Activated CD4-positive, alpha-beta memory T cell treated with anti-CD3 and anti-CD28 coated beads for 36 hours (primary cell): ENCODE measurements at regions not wholly inside any gene's neighbourhood (a gene's known extent, or its start where the extent isn't known, plus 50 kb on each side); places are given as distances from the start of the nearest gene placed in this dataset.

Source experiments
- CTCF ChIA-PET: fragments of 350-600 bp; sonication (Branson Sonifier 250); formaldehyde crosslinking; loops from one replicate; lab custom pipeline; 2021; ENCODE audit warnings: antibody characterized with exemption, inconsistent platforms; lab: Charles Lee
- POLR2A ChIA-PET: fragments of 350-600 bp; sonication (Branson Sonifier 250); formaldehyde crosslinking; loops from one replicate; lab custom pipeline; 2021; ENCODE audit warnings: antibody characterized with exemption; lab: Charles Lee
- DNase-seq: peaks from one replicate; pipeline ENCODE4 v3.0.0-alpha.2; 2020
- H3K27ac Mint-ChIP-seq: one replicate; pipeline ENCODE4 v1.8.0; 2021; ENCODE audit warnings: mixed read lengths
- H3K27me3 Mint-ChIP-seq: one replicate; pipeline ENCODE4 v1.8.0; 2021; ENCODE audit warnings: mixed read lengths
- H3K36me3 Mint-ChIP-seq: one replicate; pipeline ENCODE4 v1.8.0; 2021; ENCODE audit warnings: mixed read lengths
- H3K4me1 Mint-ChIP-seq: one replicate; pipeline ENCODE4 v1.8.0; 2021; ENCODE audit warnings: low read depth, mixed read lengths
- H3K4me3 Mint-ChIP-seq: one replicate; pipeline ENCODE4 v1.8.0; 2021; ENCODE audit warnings: mild to moderate bottlenecking, mixed read lengths
- H3K9me3 Mint-ChIP-seq: one replicate; pipeline ENCODE4 v1.8.0; 2021; ENCODE audit warnings: mixed read lengths
- intact Hi-C: fragments of 100-400 bp; cut with micrococcal nuclease; formaldehyde crosslinking; loops from one replicate; pipeline ENCODE4 v1.15.1; 2023

DNA sequence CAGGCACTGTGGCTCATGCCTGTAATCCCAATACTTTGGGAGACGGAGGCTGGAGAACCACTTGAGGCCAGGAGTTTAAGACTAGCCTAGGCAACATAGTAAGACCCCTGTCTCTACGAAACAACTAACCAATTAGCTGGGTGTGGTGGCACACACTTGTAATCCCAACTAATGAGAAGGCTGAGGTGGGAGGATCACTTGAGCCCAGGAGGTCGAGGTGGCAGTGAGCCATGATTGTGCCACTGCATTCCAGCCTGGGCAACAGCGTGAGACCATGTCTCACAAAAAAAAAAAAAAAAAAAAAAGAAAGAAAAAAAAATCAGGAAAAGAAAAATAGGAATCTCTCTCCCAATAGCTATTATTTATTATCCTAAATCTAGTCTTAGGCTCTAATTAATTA is 56.8 kb upstream of the UBAC2 start:
- ChIA-PET CTCF (no interaction called here), POLR2A (no interaction called here)
- Mint-ChIP-seq H3K4me1 (no peaks in the 10 kb centered on the region), H3K27ac (no peak overlapping the region), H3K27me3 (peaks cover 1% of the 10 kb centered on the region), H3K4me3 (no peak overlapping the region), H3K9me3 (no peaks in the 10 kb centered on the region), H3K36me3 (no peaks in the 10 kb centered on the region)
- intact Hi-C loops, result no loop called here
- DNase-seq, result no peak

DNA sequence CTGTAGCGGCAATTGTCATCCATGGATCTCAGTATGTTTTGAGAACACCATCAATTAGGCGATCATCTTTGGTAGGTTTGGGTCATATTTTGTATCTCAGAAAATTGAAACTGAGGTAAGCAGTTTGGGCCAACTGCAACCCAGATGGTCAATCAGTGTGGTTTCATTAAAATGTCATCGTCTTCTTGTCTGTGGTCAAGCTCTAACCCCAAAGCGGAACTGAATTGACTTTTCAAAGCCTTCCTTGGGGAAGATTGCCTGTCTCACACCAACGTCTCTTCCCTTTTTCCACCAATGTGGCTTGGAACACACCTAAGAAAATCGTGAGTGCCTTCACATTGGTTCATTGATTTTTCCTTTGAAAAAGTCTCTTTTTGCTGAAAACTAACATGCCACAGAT is 56.3 kb upstream of the UBAC2 start:
- H3K36me3 Mint-ChIP-seq, result no peaks in the 10 kb centered on the region
- CTCF ChIA-PET, result no interaction called here

DNA sequence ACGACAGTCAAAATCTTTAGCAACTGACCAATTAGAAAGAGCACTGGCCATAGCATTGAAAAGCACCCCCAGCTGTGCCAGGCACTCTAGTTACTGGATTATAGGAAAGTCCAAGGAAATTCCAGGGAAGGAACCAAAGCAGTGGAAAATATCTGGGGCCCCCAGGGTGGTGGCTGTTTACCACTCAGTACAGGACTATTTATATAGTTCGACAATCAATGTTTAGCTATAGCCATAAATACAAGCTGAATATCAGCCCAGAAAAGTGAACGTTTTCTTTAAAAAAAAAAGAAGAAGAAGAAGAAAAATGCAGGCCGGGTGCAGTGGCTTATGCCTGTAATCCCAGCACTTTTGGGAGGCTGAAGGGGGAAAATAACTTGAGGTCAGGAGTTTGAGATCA is 55.2 kb upstream of the UBAC2 start:
- Mint-ChIP-seq H3K27ac (no peak overlapping the region), H3K27me3 (peaks cover 1% of the 10 kb centered on the region), H3K36me3 (no peaks in the 10 kb centered on the region), H3K4me3 (no peak overlapping the region), H3K4me1 (no peaks in the 10 kb centered on the region), H3K9me3 (no peaks in the 10 kb centered on the region)
- intact Hi-C loops, result no loop called here
- ChIA-PET CTCF (no interaction called here), POLR2A (no interaction called here)
- DNase-seq, result no peak

More for the DNA sequence above, 56.3 kb upstream of the UBAC2 start:
- POLR2A ChIA-PET, result no interaction called here
- intact Hi-C loops, result no loop called here
- DNase-seq, result no peak
- Mint-ChIP-seq H3K27me3 (peaks cover 1% of the 10 kb centered on the region), H3K9me3 (no peaks in the 10 kb centered on the region), H3K4me3 (no peak overlapping the region), H3K4me1 (no peaks in the 10 kb centered on the region), H3K27ac (no peak overlapping the region)

DNA sequence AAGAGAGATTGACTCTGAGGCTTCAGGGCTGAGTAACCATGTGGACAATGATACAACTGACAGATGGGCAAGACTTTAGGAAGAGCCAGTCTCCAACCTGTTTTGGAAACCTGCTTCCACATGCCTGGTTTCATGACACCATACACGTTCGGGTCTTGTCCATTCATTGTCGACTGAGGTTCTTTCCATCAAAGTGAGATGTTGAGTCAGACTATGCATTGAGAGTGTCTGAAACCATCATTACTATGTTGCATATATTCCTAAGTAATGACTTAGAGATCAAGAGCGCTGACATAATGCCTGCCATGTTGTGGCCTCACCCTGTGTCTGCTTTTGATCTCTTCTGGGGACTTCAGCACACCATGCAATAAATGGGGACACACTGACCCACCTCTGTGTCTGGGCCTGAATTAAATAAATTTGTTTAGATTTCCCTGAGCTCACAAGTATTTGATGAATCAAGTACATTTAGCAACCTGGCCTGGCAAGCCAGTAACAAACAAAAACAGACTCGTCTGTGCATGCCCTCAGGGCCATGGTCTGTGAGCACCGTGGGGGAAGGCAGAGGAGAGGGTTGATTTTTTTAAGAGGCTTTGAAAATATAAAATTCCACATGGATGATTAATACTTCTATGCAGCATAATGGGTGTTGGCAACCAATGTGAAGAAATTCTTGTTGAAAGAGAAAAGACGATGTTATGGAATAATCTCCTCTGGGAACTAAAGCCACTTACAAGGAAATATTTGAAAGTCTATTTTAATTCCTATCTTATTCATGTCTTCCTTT is 49.9 kb upstream of the UBAC2 start:
- no peaks in the 10 kb centered on the region for H3K36me3 Mint-ChIP-seq
- no peaks in the 10 kb centered on the region for H3K27me3 Mint-ChIP-seq
- ChIA-PET POLR2A (no interaction called here), CTCF (no interaction called here)
- peaks cover 11% of the 10 kb centered on the region for H3K4me1 Mint-ChIP-seq
- DNase-seq, result no peak
- no peak overlapping the region for H3K27ac Mint-ChIP-seq
- H3K4me3 Mint-ChIP-seq, result no peak overlapping the region
- H3K9me3 Mint-ChIP-seq, result no peaks in the 10 kb centered on the region
- intact Hi-C loops, result no loop called here
